ENCODE measurements at regions not wholly inside any gene's neighbourhood (a gene's known extent, or its start where the extent isn't known, plus 50 kb on each side); places are given as distances from the start of the nearest gene placed in this dataset.
A peak's percentile ranks its signal among the peaks of the same experiment; 100 is the strongest.

- peaks cover 19% of the 10 kb centered on the region for H3K4me1 ChIP-seq (ENCODE audit: control insufficient read depth, extremely low read depth, insufficient read depth, low read length)
- DNase-seq (ENCODE audit: low read depth, low spot score) (no peak), FAIRE-seq (peak; percentile 59)
- H3K4me3 ChIP-seq (ENCODE audit: control insufficient read depth in 2 of 3, extremely low read depth in 1 of 3, insufficient read depth in 2 of 3, low read depth in 1 of 3, low read length in 3 of 3): no peak overlapping the region
- dilution Hi-C loops (cut with MboI; ENCODE audit: extremely low pct_ligation_motif_present, low sequenced_read_pairs): no loop called here
- no peaks in the 10 kb centered on the region for H3K27me3 ChIP-seq (ENCODE audit: control insufficient read depth, extremely low read depth, insufficient read depth, low read length)
- no peaks in the 10 kb centered on the region for H4K20me1 ChIP-seq (ENCODE audit: control insufficient read depth, extremely low read depth, insufficient read depth, low read length)
- no peaks in the 10 kb centered on the region for H3K9me3 ChIP-seq (ENCODE audit: control insufficient read depth, low read depth, low read length)
- TF ChIP-seq EZH2 (IDR thresholded peaks at IDR 0.05; ENCODE audit: low read length): no peak
- no peak for TF ChIP-seq CTCF (optimal IDR thresholded peaks at IDR 0.05 in 1 of 3, IDR thresholded peaks at IDR 0.05 in 1 of 3, conservative IDR thresholded peaks at IDR 0.05 in 1 of 3; ENCODE audit: extremely low read depth in 1 of 3, insufficient read depth in 2 of 3, low read length in 3 of 3)
- H3K4me2 ChIP-seq (ENCODE audit: control insufficient read depth, extremely low read depth, insufficient read depth, low read depth, low read length): no peak overlapping the region
- H3K79me2 ChIP-seq (ENCODE audit: control insufficient read depth, insufficient read depth, low read length): no peaks in the 10 kb centered on the region
- no peaks in the 10 kb centered on the region for H3K9me1 ChIP-seq (ENCODE audit: control insufficient read depth, extremely low read depth, insufficient read depth, low read length)
- no peak overlapping the region for H3K27ac ChIP-seq (ENCODE audit: control insufficient read depth, insufficient read depth, low read length)
- H3K36me3 ChIP-seq (ENCODE audit: control insufficient read depth in 2 of 2, extremely low read depth in 1 of 2, insufficient read depth in 2 of 2, low read length in 2 of 2): no peaks in the 10 kb centered on the region
- H3K9ac ChIP-seq (ENCODE audit: control insufficient read depth, extremely low read depth, insufficient read depth, low read length): no peak overlapping the region
- H2AFZ ChIP-seq (ENCODE audit: control insufficient read depth, low read length): peak overlapping the region; percentile 39
Measured at GRCh38 chr10:4701016-4701415, 125.0 kb upstream of the AKR1E2 start.

DNA sequence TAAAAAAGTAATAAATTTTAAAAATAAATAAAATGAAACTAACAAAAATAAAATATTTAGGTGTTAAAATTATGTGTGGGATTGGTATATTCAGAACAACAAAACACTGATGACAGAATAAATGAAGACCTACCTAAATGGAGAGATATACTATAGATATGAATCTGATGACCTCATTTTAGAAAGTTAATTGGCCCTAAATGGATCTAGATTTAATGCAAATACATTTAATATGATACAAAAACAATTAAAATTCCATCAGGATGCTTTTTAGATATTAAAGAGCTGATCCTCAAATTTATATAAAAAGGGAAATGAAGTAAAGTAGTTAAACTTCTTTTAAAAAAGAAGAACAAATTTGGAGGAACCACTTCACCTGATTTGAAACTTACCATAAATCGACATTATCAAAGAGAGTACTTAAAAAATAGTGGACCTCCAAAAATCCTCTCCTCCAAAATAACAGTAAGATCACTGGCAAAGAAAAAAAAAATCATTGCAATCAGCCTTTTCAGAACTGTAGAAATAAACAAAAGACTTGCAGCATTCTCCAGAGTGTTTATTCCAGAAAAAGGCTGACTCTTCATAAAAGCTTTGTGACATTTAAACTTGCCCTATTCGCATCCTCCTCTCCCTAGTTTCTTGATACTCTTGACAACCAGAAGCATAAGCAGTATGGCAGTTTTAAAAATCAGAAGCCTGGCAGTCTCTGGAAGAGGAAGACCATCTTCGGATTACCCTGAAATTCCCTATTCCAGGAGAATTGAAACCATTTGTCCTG is 125.9 kb upstream of the AKR1E2 start:
- FAIRE-seq (peak; percentile 34), DNase-seq (ENCODE audit: low read depth, low spot score) (no peak)
- Histone ChIP-seq H4K20me1 (ENCODE audit: control insufficient read depth, extremely low read depth, insufficient read depth, low read length) (no peaks in the 10 kb centered on the region), H3K9me1 (ENCODE audit: control insufficient read depth, extremely low read depth, insufficient read depth, low read length) (no peaks in the 10 kb centered on the region), H3K27ac (ENCODE audit: control insufficient read depth, insufficient read depth, low read length) (no peak overlapping the region), H3K4me3 (ENCODE audit: control insufficient read depth in 2 of 3, extremely low read depth in 1 of 3, insufficient read depth in 2 of 3, low read depth in 1 of 3, low read length in 3 of 3) (no peak overlapping the region), H3K9me3 (ENCODE audit: control insufficient read depth, low read depth, low read length) (no peaks in the 10 kb centered on the region), H3K4me1 (ENCODE audit: control insufficient read depth, extremely low read depth, insufficient read depth, low read length) (peaks cover 19% of the 10 kb centered on the region), H3K9ac (ENCODE audit: control insufficient read depth, extremely low read depth, insufficient read depth, low read length) (no peak overlapping the region), H3K27me3 (ENCODE audit: control insufficient read depth, extremely low read depth, insufficient read depth, low read length) (no peaks in the 10 kb centered on the region), H3K79me2 (ENCODE audit: control insufficient read depth, insufficient read depth, low read length) (no peaks in the 10 kb centered on the region), H3K4me2 (ENCODE audit: control insufficient read depth, extremely low read depth, insufficient read depth, low read depth, low read length) (no peak overlapping the region), H3K36me3 (ENCODE audit: control insufficient read depth in 2 of 2, extremely low read depth in 1 of 2, insufficient read depth in 2 of 2, low read length in 2 of 2) (no peaks in the 10 kb centered on the region), H2AFZ (ENCODE audit: control insufficient read depth, low read length) (peak overlapping the region; percentile 30)
- TF ChIP-seq EZH2 (IDR thresholded peaks at IDR 0.05; ENCODE audit: low read length) (no peak), CTCF (optimal IDR thresholded peaks at IDR 0.05 in 1 of 3, IDR thresholded peaks at IDR 0.05 in 1 of 3, conservative IDR thresholded peaks at IDR 0.05 in 1 of 3; ENCODE audit: extremely low read depth in 1 of 3, insufficient read depth in 2 of 3, low read length in 3 of 3) (no peak)
- dilution Hi-C loops (cut with MboI; ENCODE audit: extremely low pct_ligation_motif_present, low sequenced_read_pairs): no loop called here

Measured in keratinocyte (primary cell).